BLaER1 treated with 17β-estradiol and CSF1 and Interleukin-3, amounts not matched to agents 10 nM and 100 nM (cell line): ENCODE measurements at regions not wholly inside any gene's neighbourhood (a gene's known extent, or its start where the extent isn't known, plus 50 kb on each side); places are given as distances from the start of the nearest gene placed in this dataset.
A peak's percentile ranks its signal among the peaks of the same experiment; 100 is the strongest.

Source experiments
- H3K27ac ChIP-seq, 11 experiments: shearing (Covaris generic); formaldehyde crosslinking; 2 replicates each; pipeline ENCODE4 v1.8.1; 2022
- H3K27me3 ChIP-seq, 11 experiments: shearing (Covaris generic); formaldehyde crosslinking; 2 replicates each; pipeline ENCODE4 v1.8.1; 2022
- H3K36me3 ChIP-seq, 11 experiments: shearing (Covaris generic); formaldehyde crosslinking; 2 replicates each; pipeline ENCODE4 v1.8.1; 2022
- H3K4me1 ChIP-seq, 10 experiments: shearing (Covaris generic); formaldehyde crosslinking; 2 replicates each; pipeline ENCODE4 v1.8.1; 2022
- H3K4me2 ChIP-seq, 11 experiments: shearing (Covaris generic); formaldehyde crosslinking; 2 replicates each; pipeline ENCODE4 v1.8.1; 2022
- H3K4me3 ChIP-seq, 10 experiments: shearing (Covaris generic); formaldehyde crosslinking; 2 replicates each; pipeline ENCODE4 v1.8.1; 2022
- H3K9ac ChIP-seq, 11 experiments: shearing (Covaris generic); formaldehyde crosslinking; 2 replicates each; pipeline ENCODE4 v1.8.1; 2022
- H3K9me3 ChIP-seq, 11 experiments: shearing (Covaris generic); formaldehyde crosslinking; replicated peaks in 1 of 11; 2 replicates each; pipeline ENCODE4 v1.8.1; 2022
- H4K20me1 ChIP-seq, 11 experiments: shearing (Covaris generic); formaldehyde crosslinking; 2 replicates each; pipeline ENCODE4 v1.8.1; 2022
- Cebpa-rat ChIP-seq, 11 experiments: shearing (Covaris generic); IDR thresholded peaks; 2 replicates each; pipeline ENCODE4 v1.8.1; 2022

- 0 out of 22 replicates have a peak overlapping the region, but pooled peaks of 1 of the 11 experiments have one; percentile 1 for H3K27ac ChIP-seq
- H4K20me1 ChIP-seq: no peaks in the 10 kb centered on the region
- peaks cover 8 to 19% (median 12%) of the 10 kb centered on the region in 11 experiments; a peak in 20 of 22 replicates for H3K9me3 ChIP-seq
- peaks cover 12 to 17% (median 15%) of the 10 kb centered on the region in 10 experiments; a peak in 19 of 20 replicates for H3K4me1 ChIP-seq
- H3K4me2 ChIP-seq: peak overlapping the region; percentile 42 to 67 (median 53)
- H3K27me3 ChIP-seq: no peaks in the 10 kb centered on the region
- TF ChIP-seq Cebpa-rat (IDR thresholded peaks at IDR 0.05): no peak
- H3K9ac ChIP-seq: no peak overlapping the region
- no peaks in the 10 kb centered on the region for H3K36me3 ChIP-seq
- H3K4me3 ChIP-seq: no peak overlapping the region
These were observed 256.4 kb downstream of the ACKR3 start for GRCh38 chr2:236825989-236826510.

GRCh38 chr2:236826606-236827156, 257.1 kb downstream of the ACKR3 start:
- no peaks in the 10 kb centered on the region for H3K27me3 ChIP-seq
- peaks cover 12 to 17% (median 15%) of the 10 kb centered on the region in 10 experiments; a peak in 19 of 20 replicates for H3K4me1 ChIP-seq

GRCh38 chr2:236827997-236828396, 257.7 kb upstream of the COPS8 start:
- peaks cover 13 to 17% (median 15%) of the 10 kb centered on the region in 10 experiments for H3K4me1 ChIP-seq
- no peak overlapping the region for H3K27ac ChIP-seq

More at GRCh38 chr2:236826606-236827156, 257.1 kb downstream of the ACKR3 start:
- Histone ChIP-seq H4K20me1 (no peaks in the 10 kb centered on the region), H3K27ac (0 out of 22 replicates have a peak overlapping the region, but pooled peaks of 1 of the 11 experiments have one; percentile 1), H3K36me3 (no peaks in the 10 kb centered on the region), H3K9ac (no peak overlapping the region), H3K4me2 (peak overlapping the region; percentile 42 to 67 (median 53)), H3K4me3 (no peak overlapping the region), H3K9me3 (peaks cover 5 to 12% (median 7%) of the 10 kb centered on the region in 11 experiments; a peak in 20 of 22 replicates)
- no peak for TF ChIP-seq Cebpa-rat (IDR thresholded peaks at IDR 0.05)

GRCh38 chr2:236828820-236829219, 256.9 kb upstream of the COPS8 start:
- Histone ChIP-seq H4K20me1 (no peaks in the 10 kb centered on the region), H3K9ac (no peak overlapping the region), H3K4me1 (peaks cover 19 to 24% (median 22%) of the 10 kb centered on the region in 10 experiments), H3K27ac (no peak overlapping the region), H3K4me2 (no peak overlapping the region), H3K4me3 (no peak overlapping the region), H3K36me3 (no peaks in the 10 kb centered on the region), H3K27me3 (no peaks in the 10 kb centered on the region), H3K9me3 (peaks cover 0 to under 1% (median 0%) of the 10 kb centered on the region in 11 experiments; a peak in 1 of 22 replicates)
- no peak for TF ChIP-seq Cebpa-rat (IDR thresholded peaks at IDR 0.05)

More at GRCh38 chr2:236827997-236828396, 257.7 kb upstream of the COPS8 start:
- Histone ChIP-seq H3K36me3 (no peaks in the 10 kb centered on the region), H4K20me1 (no peaks in the 10 kb centered on the region), H3K4me3 (no peak overlapping the region), H3K4me2 (no peak overlapping the region), H3K9me3 (0 out of 22 replicates have a peak, but pooled peaks cover 0 to 4% (median 0%) of the 10 kb centered on the region in 11 experiments), H3K27me3 (no peaks in the 10 kb centered on the region), H3K9ac (no peak overlapping the region)
- TF ChIP-seq Cebpa-rat (IDR thresholded peaks at IDR 0.05): no peak

- H3K27ac ChIP-seq: no peak overlapping the region
These were observed 254.8 kb upstream of the COPS8 start for GRCh38 chr2:236830926-236831325.

GRCh38 chr2:236831698-236832097, 254.0 kb upstream of the COPS8 start:
- Histone ChIP-seq H3K4me2 (no peak overlapping the region), H3K27me3 (no peaks in the 10 kb centered on the region), H3K9me3 (peaks cover 15 to 29% (median 22%) of the 10 kb centered on the region in 11 experiments), H3K9ac (no peak overlapping the region), H4K20me1 (no peaks in the 10 kb centered on the region), H3K27ac (no peak overlapping the region), H3K4me1 (peaks cover 9 to 24% (median 13%) of the 10 kb centered on the region in 10 experiments), H3K36me3 (peaks cover 0 to 5% (median 0%) of the 10 kb centered on the region in 11 experiments; a peak in 1 of 22 replicates), H3K4me3 (no peak overlapping the region)
- TF ChIP-seq Cebpa-rat (IDR thresholded peaks at IDR 0.05): no peak

More at GRCh38 chr2:236830926-236831325, 254.8 kb upstream of the COPS8 start:
- no peak overlapping the region for H3K4me3 ChIP-seq
- peaks cover 11 to 22% (median 15%) of the 10 kb centered on the region in 11 experiments for H3K9me3 ChIP-seq
- no peak overlapping the region for H3K4me2 ChIP-seq
- H3K36me3 ChIP-seq: peaks cover 0 to 5% (median 0%) of the 10 kb centered on the region in 11 experiments; a peak in 1 of 22 replicates
- H3K4me1 ChIP-seq: peaks cover 17 to 25% (median 21%) of the 10 kb centered on the region in 10 experiments
- TF ChIP-seq Cebpa-rat (IDR thresholded peaks at IDR 0.05): no peak
- H3K9ac ChIP-seq: no peak overlapping the region
- H4K20me1 ChIP-seq: no peaks in the 10 kb centered on the region
- no peaks in the 10 kb centered on the region for H3K27me3 ChIP-seq

- no peaks in the 10 kb centered on the region for H3K27me3 ChIP-seq
- peaks cover 7 to 22% (median 9%) of the 10 kb centered on the region in 10 experiments; a peak in 17 of 20 replicates for H3K4me1 ChIP-seq
- no peaks in the 10 kb centered on the region for H4K20me1 ChIP-seq
- no peak overlapping the region for H3K27ac ChIP-seq
- H3K9ac ChIP-seq: no peak overlapping the region
- peaks cover 0 to 5% (median 0%) of the 10 kb centered on the region in 11 experiments; a peak in 1 of 22 replicates for H3K36me3 ChIP-seq
- no peak for TF ChIP-seq Cebpa-rat (IDR thresholded peaks at IDR 0.05)
- H3K4me2 ChIP-seq: peak overlapping the region in 8 of 11 experiments; percentile 4 to 42 (median 27); a peak in 13 of 22 replicates
- H3K4me3 ChIP-seq: no peak overlapping the region
- peaks cover 25 to 48% (median 37%) of the 10 kb centered on the region in 11 experiments for H3K9me3 ChIP-seq
These were observed 252.1 kb upstream of the COPS8 start for GRCh38 chr2:236833501-236834073.

GRCh38 chr2:236834284-236834683, 251.4 kb upstream of the COPS8 start:
- H3K9ac ChIP-seq: no peak overlapping the region
- no peak overlapping the region for H3K4me3 ChIP-seq
- no peaks in the 10 kb centered on the region for H4K20me1 ChIP-seq
- H3K27me3 ChIP-seq: no peaks in the 10 kb centered on the region
- H3K4me1 ChIP-seq: peaks cover 7 to 22% (median 9%) of the 10 kb centered on the region in 10 experiments; a peak in 17 of 20 replicates
- no peak overlapping the region for H3K27ac ChIP-seq
- peak overlapping the region in 1 of 11 experiments; percentile 34; a peak in 1 of 22 replicates for H3K4me2 ChIP-seq
- peaks cover 0 to 5% (median 0%) of the 10 kb centered on the region in 11 experiments; a peak in 1 of 22 replicates for H3K36me3 ChIP-seq
- no peak for TF ChIP-seq Cebpa-rat (IDR thresholded peaks at IDR 0.05)
- H3K9me3 ChIP-seq: peaks cover 25 to 49% (median 37%) of the 10 kb centered on the region in 11 experiments
